Ovary (tissue), 7 donors: ENCODE measurements at regions not wholly inside any gene's neighbourhood (a gene's known extent, or its start where the extent isn't known, plus 50 kb on each side); places are given as distances from the start of the nearest gene placed in this dataset.

Source experiments
- DNase-seq, 5 donors: peaks; one replicate each; pipeline ENCODE4 v3.0.0-alpha.2; 2019 to 2020
- H3K27ac ChIP-seq, 2 donors: fragments of 200-600 bp; one replicate each; pipeline versions ENCODE4 v1.5.1 to v1.8.0; 2019 to 2022
- H3K27me3 ChIP-seq: fragments of 200-600 bp; one replicate; pipeline ENCODE4 v1.8.0; 2022
- H3K36me3 ChIP-seq: fragments of 200-600 bp; sonication (generic); one replicate; pipeline ENCODE4 v1.5.1; 2019
- H3K4me1 ChIP-seq: one replicate; pipeline ENCODE4 v1.8.1; 2013; ENCODE audit warnings: mild to moderate bottlenecking, moderate library complexity; ENCODE audit not compliant: insufficient read depth
- H3K4me3 ChIP-seq: fragments of 200-600 bp; sonication (generic); one replicate; pipeline ENCODE4 v1.5.1; 2017
- H3K9me3 ChIP-seq, 2 donors: fragments of 200-600 bp in 1 of 2; sonication (generic) in 1 of 2; one replicate each; pipeline versions ENCODE4 v1.5.1 to v1.8.1; 2013 to 2019; ENCODE audit warnings: mild to moderate bottlenecking in 1 of 2, moderate library complexity in 1 of 2
- CTCF ChIP-seq, 3 donors: fragments of 450-650 bp in 2 of 3; fragments of 200-600 bp in 1 of 3; IDR thresholded peaks; one replicate each; pipeline versions ENCODE4 v1.5.1 to v1.8.0; 2016 to 2022; ENCODE audit warnings: antibody characterized with exemption in 3 of 3, mild to moderate bottlenecking in 1 of 3
- EP300 ChIP-seq: sonication (generic); formaldehyde crosslinking; IDR thresholded peaks from one replicate; pipeline ENCODE4 v1.6.1; 2017; ENCODE audit warnings: antibody characterized with exemption
- POLR2A ChIP-seq: fragments of 450-650 bp; IDR thresholded peaks from one replicate; pipeline ENCODE4 v1.6.1; 2017; ENCODE audit warnings: antibody characterized with exemption, mild to moderate bottlenecking, moderate library complexity
- WGBS, 3 donors: extraction: QIAGEN DNeasy Blood & Tissue Kit in 1 of 3; methylation state at CpG; one replicate each; pipeline versions ENCODE4 v1.1.5 to v1.1.7; 2013 to 2017; 5-methylcytosine and 5-hydroxymethylcytosine counted together
- intact Hi-C, 4 donors: fragments of 100-400 bp; cut with DNase I; formaldehyde crosslinking; loops; one replicate each; pipeline versions ENCODE4 v1.11.0 to v1.15.1; 2022 to 2023
- donor health status: DM: no; HTN: no; CAD: no; lungs with moderate emphysema.
- donor health status: DM: no; HTN: no; CAD: no.
- donor health status: Bipolar disorder and iron deficiency.
- donor health status: DM: no; HTN: no; CAD: no.
- donor health status: DM: yes; HTN: yes; CAD: no.

GRCh38 chr5:91222482-91222881 lies 160.6 kb downstream of the ARRDC3 start:
- intact Hi-C loops: no loop called here
- Histone ChIP-seq H3K9me3 (no peaks in the 10 kb centered on the region), H3K4me1 (no peaks in the 10 kb centered on the region), H3K36me3 (no peaks in the 10 kb centered on the region), H3K27ac (no peak overlapping the region), H3K27me3 (no peaks in the 10 kb centered on the region), H3K4me3 (no peak overlapping the region)
- TF ChIP-seq CTCF (IDR thresholded peaks at IDR 0.05) (no peak), POLR2A (no peak), EP300 (no peak)
- no peak for DNase-seq
- 92 to 96% (median 94%) methylated on average over 5 of the region's 5 CpGs for WGBS, 3 donors

- no peak for TF ChIP-seq POLR2A
- no peak for TF ChIP-seq EP300
- no peak for TF ChIP-seq CTCF (IDR thresholded peaks at IDR 0.05)
- H3K4me1 ChIP-seq: no peaks in the 10 kb centered on the region
- H3K27me3 ChIP-seq: no peaks in the 10 kb centered on the region
- intact Hi-C loops: no loop called here
- no peaks in the 10 kb centered on the region for H3K9me3 ChIP-seq
- H3K27ac ChIP-seq: no peak overlapping the region
- 91 to 94% (median 93%) methylated on average over 1 of the region's 1 CpG for WGBS, 3 donors
- DNase-seq: no peak
- H3K4me3 ChIP-seq: no peak overlapping the region
- no peaks in the 10 kb centered on the region for H3K36me3 ChIP-seq
Observed at GRCh38 chr5:91221917-91222316, 161.2 kb downstream of the ARRDC3 start.

- Histone ChIP-seq H3K27me3 (no peaks in the 10 kb centered on the region), H3K4me3 (no peak overlapping the region), H3K9me3 (no peaks in the 10 kb centered on the region), H3K36me3 (no peaks in the 10 kb centered on the region), H3K27ac (no peak overlapping the region), H3K4me1 (no peaks in the 10 kb centered on the region)
- intact Hi-C loops: no loop called here
- no peak for TF ChIP-seq CTCF (IDR thresholded peaks at IDR 0.05)
- TF ChIP-seq POLR2A: no peak
- no peak for TF ChIP-seq EP300
- 71 to 83% (median 71%) methylated on average over 3 of the region's 3 CpGs for WGBS, 3 donors
- DNase-seq: no peak
Observed at GRCh38 chr5:91219803-91220371, 163.2 kb downstream of the ARRDC3 start.

- intact Hi-C loops: no loop called here
- H3K4me3 ChIP-seq: no peak overlapping the region
- no peak for TF ChIP-seq POLR2A
- no peak for TF ChIP-seq CTCF (IDR thresholded peaks at IDR 0.05)
- no peak for TF ChIP-seq EP300
- 75 to 79% (median 75%) methylated on average over 5 of the region's 5 CpGs for WGBS, 3 donors
- no peaks in the 10 kb centered on the region for H3K9me3 ChIP-seq
- no peak for DNase-seq
- no peak overlapping the region for H3K27ac ChIP-seq
- H3K27me3 ChIP-seq: no peaks in the 10 kb centered on the region
- no peaks in the 10 kb centered on the region for H3K36me3 ChIP-seq
- H3K4me1 ChIP-seq: no peaks in the 10 kb centered on the region
Observed at GRCh38 chr5:91219091-91219802, 163.9 kb downstream of the ARRDC3 start.
